H1 (cell line): ENCODE measurements at regions not wholly inside any gene's neighbourhood (a gene's known extent, or its start where the extent isn't known, plus 50 kb on each side); places are given as distances from the start of the nearest gene placed in this dataset.

Source experiments
- POLR2A ChIP-seq, 2 experiments: IDR thresholded peaks; 1 replicate in 1 of 2; 2 replicates in 1 of 2; pipeline ENCODE4 v1.6.1; 2011; ENCODE audit warnings: low read depth in 2 of 2, low read length in 2 of 2, mild to moderate bottlenecking in 2 of 2; ENCODE audit errors: control extremely low read depth in 1 of 2

- no peak for TF ChIP-seq POLR2A (IDR thresholded peaks at IDR 0.05; ENCODE audit: control extremely low read depth in 1 of 2, low read depth in 2 of 2, low read length in 2 of 2)
These were observed 165.8 kb downstream of the GIPC2 start (continued) for GRCh38 chr1:78211483-78212092.
